ENCODE measurements at regions not wholly inside any gene's neighbourhood (a gene's known extent, or its start where the extent isn't known, plus 50 kb on each side); places are given as distances from the start of the nearest gene placed in this dataset.
"Not testable (repeated sequence)": the region's sequence is repeated elsewhere in the genome, so short reads cannot be mapped to it uniquely, and the experiment has no call there.

DNA sequence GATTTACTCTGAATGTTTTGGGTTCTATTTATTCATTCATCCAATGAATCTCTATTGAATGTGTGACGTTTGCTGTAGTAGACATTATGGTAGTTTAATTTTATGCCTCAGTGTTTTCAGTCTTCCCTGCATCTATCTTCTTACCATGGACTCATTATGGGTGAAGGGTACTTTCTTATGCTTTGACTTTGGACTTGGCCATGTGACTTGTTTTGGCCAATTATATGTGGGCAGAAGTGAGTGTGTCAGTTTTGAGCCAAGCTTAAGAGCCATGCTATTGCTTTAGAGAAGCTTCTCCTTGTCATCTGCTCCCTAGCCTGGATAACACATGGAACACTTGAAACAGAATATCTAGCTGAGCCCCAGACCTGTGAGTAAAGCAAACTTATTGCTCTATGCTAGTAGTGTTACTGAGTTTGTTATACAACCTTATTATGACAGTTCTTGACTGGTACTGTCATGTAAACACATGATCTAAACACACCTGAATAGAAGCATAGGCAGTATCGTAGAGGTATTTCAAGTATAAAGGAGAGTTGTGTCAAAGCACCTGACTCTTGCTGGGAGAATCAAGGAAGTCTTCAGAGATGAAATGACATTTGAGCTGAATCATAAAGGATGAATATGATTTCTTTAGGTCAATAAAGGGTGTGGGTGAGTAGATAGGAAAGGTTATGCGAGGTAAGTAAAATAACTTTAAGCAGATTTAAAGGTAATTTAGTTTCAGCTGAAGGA lies 128.4 kb downstream of the NAA11 start:
- H3K27me3 Mint-ChIP-seq = no peaks in the 10 kb centered on the region
- TF ChIP-seq, protein P1, sequence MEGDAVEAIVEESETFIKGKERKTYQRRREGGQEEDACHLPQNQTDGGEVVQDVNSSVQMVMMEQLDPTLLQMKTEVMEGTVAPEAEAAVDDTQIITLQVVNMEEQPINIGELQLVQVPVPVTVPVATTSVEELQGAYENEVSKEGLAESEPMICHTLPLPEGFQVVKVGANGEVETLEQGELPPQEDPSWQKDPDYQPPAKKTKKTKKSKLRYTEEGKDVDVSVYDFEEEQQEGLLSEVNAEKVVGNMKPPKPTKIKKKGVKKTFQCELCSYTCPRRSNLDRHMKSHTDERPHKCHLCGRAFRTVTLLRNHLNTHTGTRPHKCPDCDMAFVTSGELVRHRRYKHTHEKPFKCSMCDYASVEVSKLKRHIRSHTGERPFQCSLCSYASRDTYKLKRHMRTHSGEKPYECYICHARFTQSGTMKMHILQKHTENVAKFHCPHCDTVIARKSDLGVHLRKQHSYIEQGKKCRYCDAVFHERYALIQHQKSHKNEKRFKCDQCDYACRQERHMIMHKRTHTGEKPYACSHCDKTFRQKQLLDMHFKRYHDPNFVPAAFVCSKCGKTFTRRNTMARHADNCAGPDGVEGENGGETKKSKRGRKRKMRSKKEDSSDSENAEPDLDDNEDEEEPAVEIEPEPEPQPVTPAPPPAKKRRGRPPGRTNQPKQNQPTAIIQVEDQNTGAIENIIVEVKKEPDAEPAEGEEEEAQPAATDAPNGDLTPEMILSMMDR (IDR thresholded peaks at IDR 0.05) = no peak
- no peaks in the 10 kb centered on the region for H3K36me3 Mint-ChIP-seq (ENCODE audit: low read depth)
- POLR2A ChIA-PET = no interaction called here
- H3K4me1 Mint-ChIP-seq (ENCODE audit: low read depth) = no peaks in the 10 kb centered on the region
- H3K36me3 ChIP-seq (ENCODE audit: insufficient read depth, low read length) = no peaks in the 10 kb centered on the region
- DNase-seq = no peak
- no peaks in the 10 kb centered on the region for H3K4me1 ChIP-seq (ENCODE audit: insufficient read depth, low read length)
- H3K27me3 ChIP-seq (ENCODE audit: control insufficient read depth in 1 of 2, insufficient read depth in 2 of 2, low read length in 2 of 2) = no peaks in the 10 kb centered on the region
- no peak for ATAC-seq (ENCODE audit: poor library complexity)
- H3K27ac ChIP-seq (ENCODE audit: low read depth in 1 of 2, low read length in 2 of 2) = no peak overlapping the region
- H3K4me3 ChIP-seq (ENCODE audit: low read length) = no peak overlapping the region
- H3K9me3 Mint-ChIP-seq = peaks cover 2% of the 10 kb centered on the region
- intact Hi-C loops (cut with DNase I, micrococcal nuclease) = no loop called here
- no peaks in the 10 kb centered on the region for H3K9me3 ChIP-seq (ENCODE audit: control insufficient read depth in 1 of 2, insufficient read depth in 1 of 2, low read length in 2 of 2)
- CTCF ChIA-PET = no interaction called here
- no peak overlapping the region for H3K27ac Mint-ChIP-seq
- no peak overlapping the region for H3K4me3 Mint-ChIP-seq

DNA sequence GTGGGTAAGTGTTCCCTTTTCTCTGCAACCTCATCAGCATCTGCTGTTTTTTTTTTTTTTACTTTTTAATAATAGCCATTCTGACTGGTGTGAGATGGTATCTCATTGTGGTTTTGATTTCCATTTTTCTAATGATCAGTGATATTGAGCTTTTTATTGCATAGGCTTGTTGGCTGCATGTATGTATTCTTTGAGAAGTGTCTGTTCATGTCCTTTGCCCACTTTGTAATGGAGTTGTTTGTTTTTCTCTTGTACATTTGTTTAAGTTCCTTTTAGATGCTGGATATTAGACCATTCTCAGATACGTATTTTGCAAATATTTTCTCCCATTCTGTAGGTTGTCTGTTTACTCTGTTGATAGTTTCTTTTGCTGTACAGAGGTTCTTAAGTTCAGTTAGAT lies 134.6 kb downstream of the NAA11 start:
- H3K36me3 Mint-ChIP-seq (ENCODE audit: low read depth); intact Hi-C loops (cut with DNase I, micrococcal nuclease); H3K27me3 Mint-ChIP-seq; H3K4me1 Mint-ChIP-seq (ENCODE audit: low read depth); DNase-seq; H3K27ac Mint-ChIP-seq; H3K27ac ChIP-seq (ENCODE audit: low read depth in 1 of 2, low read length in 2 of 2); CTCF ChIA-PET; H3K27me3 ChIP-seq (ENCODE audit: control insufficient read depth in 1 of 2, insufficient read depth in 2 of 2, low read length in 2 of 2); ATAC-seq (ENCODE audit: poor library complexity); H3K4me3 ChIP-seq (ENCODE audit: low read length); H3K4me3 Mint-ChIP-seq; H3K4me1 ChIP-seq (ENCODE audit: insufficient read depth, low read length); H3K36me3 ChIP-seq (ENCODE audit: insufficient read depth, low read length): not testable (repeated sequence)
- peaks cover 12% of the 10 kb centered on the region for H3K9me3 Mint-ChIP-seq
- POLR2A ChIA-PET = interaction anchor here (0.7 kb wide), 1 partner anchor 10 kb away, joined by 3 read pairs; no protein-coding TSS in a partner anchor
- H3K9me3 ChIP-seq (ENCODE audit: control insufficient read depth in 1 of 2, insufficient read depth in 1 of 2, low read length in 2 of 2) = peaks cover 0 to 13% of the 10 kb centered on the region in 2 experiments

DNA sequence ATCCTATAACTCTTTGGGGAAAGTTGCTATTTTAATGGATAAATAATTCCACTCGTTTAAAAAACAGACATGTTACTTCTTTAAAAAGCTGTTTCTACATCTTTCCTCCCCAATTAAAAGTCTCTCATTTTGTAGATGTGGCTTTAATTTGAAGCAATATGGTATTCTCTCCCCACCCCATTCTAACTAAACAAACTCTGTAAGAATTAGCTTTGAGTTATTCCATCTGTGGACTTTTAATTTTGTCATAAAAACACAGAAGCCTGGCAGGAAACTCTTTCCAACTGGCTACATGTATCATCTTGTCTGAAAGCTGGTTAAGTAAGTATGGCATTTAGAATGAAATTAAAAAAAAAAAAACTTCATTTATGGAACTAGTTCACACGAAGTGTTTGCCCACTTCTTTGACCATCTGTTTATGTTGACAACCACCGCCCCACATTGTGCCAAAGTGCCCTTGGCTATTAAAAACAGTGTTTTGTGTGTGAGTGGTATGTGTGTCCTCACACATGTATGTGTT lies 140.3 kb downstream of the NAA11 start:
- intact Hi-C loops (cut with DNase I, micrococcal nuclease) = no loop called here
- H3K4me1 ChIP-seq (ENCODE audit: insufficient read depth, low read length) = no peaks in the 10 kb centered on the region
- Mint-ChIP-seq H3K36me3 (ENCODE audit: low read depth) (no peaks in the 10 kb centered on the region), H3K9me3 (peaks cover 7% of the 10 kb centered on the region), H3K27me3 (no peaks in the 10 kb centered on the region), H3K4me3 (no peak overlapping the region), H3K4me1 (ENCODE audit: low read depth) (no peaks in the 10 kb centered on the region), H3K27ac (no peak overlapping the region)
- POLR2A ChIA-PET = no interaction called here
- H3K36me3 ChIP-seq (ENCODE audit: insufficient read depth, low read length) = no peaks in the 10 kb centered on the region
- peaks cover 0 to 13% of the 10 kb centered on the region in 2 experiments for H3K9me3 ChIP-seq (ENCODE audit: control insufficient read depth in 1 of 2, insufficient read depth in 1 of 2, low read length in 2 of 2)
- CTCF ChIA-PET = no interaction called here
- ATAC-seq (ENCODE audit: poor library complexity) (no peak), DNase-seq (no peak)
- TF ChIP-seq, protein P1 (IDR thresholded peaks at IDR 0.05) = no peak
- H3K4me3 ChIP-seq (ENCODE audit: low read length) = no peak overlapping the region
- H3K27me3 ChIP-seq (ENCODE audit: control insufficient read depth in 1 of 2, insufficient read depth in 2 of 2, low read length in 2 of 2) = no peaks in the 10 kb centered on the region
- no peak overlapping the region for H3K27ac ChIP-seq (ENCODE audit: low read depth in 1 of 2, low read length in 2 of 2)

DNA sequence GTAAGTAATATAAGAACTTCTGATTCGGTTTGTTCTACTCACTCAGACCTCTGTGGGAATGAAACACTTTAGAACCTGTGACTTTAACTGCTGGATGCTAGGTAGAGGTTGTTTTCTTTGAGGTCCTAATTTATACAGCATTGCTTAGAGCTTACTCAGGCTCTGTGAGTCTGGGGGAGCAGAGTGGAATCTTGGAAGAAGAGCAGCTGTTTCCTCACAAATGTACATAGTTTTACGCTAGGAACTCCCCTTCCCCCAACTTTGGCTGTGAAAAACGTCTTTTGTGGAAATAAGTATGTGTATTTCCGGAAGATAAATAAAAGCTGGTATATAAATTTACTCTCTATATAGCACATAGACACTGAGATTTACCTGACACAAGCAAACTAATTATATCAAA lies 141.4 kb downstream of the NAA11 start:
- CTCF ChIA-PET = no interaction called here
- ATAC-seq (ENCODE audit: poor library complexity) = no peak
- H3K36me3 Mint-ChIP-seq (ENCODE audit: low read depth) = no peaks in the 10 kb centered on the region
- intact Hi-C loops (cut with DNase I, micrococcal nuclease) = no loop called here
- no peak overlapping the region for H3K4me3 Mint-ChIP-seq
- no peaks in the 10 kb centered on the region for H3K36me3 ChIP-seq (ENCODE audit: insufficient read depth, low read length)
- no peak overlapping the region for H3K4me3 ChIP-seq (ENCODE audit: low read length)
- no peaks in the 10 kb centered on the region for H3K4me1 Mint-ChIP-seq (ENCODE audit: low read depth)
- DNase-seq = no peak
- TF ChIP-seq, protein P1 (IDR thresholded peaks at IDR 0.05) = no peak
- H3K4me1 ChIP-seq (ENCODE audit: insufficient read depth, low read length) = no peaks in the 10 kb centered on the region
- H3K9me3 Mint-ChIP-seq = peaks cover 8% of the 10 kb centered on the region
- peaks cover 0 to 13% of the 10 kb centered on the region in 2 experiments for H3K9me3 ChIP-seq (ENCODE audit: control insufficient read depth in 1 of 2, insufficient read depth in 1 of 2, low read length in 2 of 2)
- H3K27ac ChIP-seq (ENCODE audit: low read depth in 1 of 2, low read length in 2 of 2) = no peak overlapping the region
- POLR2A ChIA-PET = no interaction called here
- no peaks in the 10 kb centered on the region for H3K27me3 Mint-ChIP-seq
- no peaks in the 10 kb centered on the region for H3K27me3 ChIP-seq (ENCODE audit: control insufficient read depth in 1 of 2, insufficient read depth in 2 of 2, low read length in 2 of 2)
- H3K27ac Mint-ChIP-seq = no peak overlapping the region
